Ascending aorta (tissue), 2 donors: ENCODE measurements at regions not wholly inside any gene's neighbourhood (a gene's known extent, or its start where the extent isn't known, plus 50 kb on each side); places are given as distances from the start of the nearest gene placed in this dataset.

ENCODE experiments used
- DNase-seq, 2 donors: peaks; one replicate each; pipeline ENCODE4 v3.0.0-alpha.2; 2019; ENCODE audit warnings: low spot score in 2 of 2
- H3K27ac ChIP-seq, 2 donors: fragments of 200-600 bp; sonication (generic); one replicate each; pipeline ENCODE4 v1.5.1; 2016 to 2017; ENCODE audit warnings: mild to moderate bottlenecking in 1 of 2
- H3K27me3 ChIP-seq: fragments of 200-600 bp; sonication (generic); one replicate; pipeline ENCODE4 v1.5.1; 2017
- H3K36me3 ChIP-seq, 2 donors: fragments of 200-600 bp; sonication (generic); one replicate each; pipeline ENCODE4 v1.5.1; 2016
- H3K4me1 ChIP-seq, 2 donors: fragments of 200-600 bp; sonication (generic); one replicate each; pipeline ENCODE4 v1.5.1; 2016 to 2017; ENCODE audit warnings: mild to moderate bottlenecking in 1 of 2
- H3K4me3 ChIP-seq, 2 donors: fragments of 200-600 bp; sonication (generic); one replicate each; pipeline ENCODE4 v1.5.1; 2016 to 2017; ENCODE audit warnings: mild to moderate bottlenecking in 1 of 2
- H3K9me3 ChIP-seq, 2 donors: fragments of 200-600 bp; sonication (generic); one replicate each; pipeline ENCODE4 v1.5.1; 2016
- CTCF ChIP-seq, 3 experiments: fragments of 200-600 bp in 2 of 3; fragments of 450-650 bp in 1 of 3; sonication (generic) in 2 of 3; IDR thresholded peaks; one replicate each; pipeline ENCODE4 v1.5.1; 2016 to 2019; ENCODE audit warnings: antibody characterized with exemption in 3 of 3, mild to moderate bottlenecking in 1 of 3, moderate library complexity in 1 of 3
- intact Hi-C: fragments of 100-400 bp; cut with DNase I; formaldehyde crosslinking; loops from one replicate; pipeline ENCODE4 v1.15.1; 2023

- Histone ChIP-seq H3K27ac (no peak overlapping the region), H3K4me1 (no peaks in the 10 kb centered on the region), H3K36me3 (no peaks in the 10 kb centered on the region), H3K27me3 (no peaks in the 10 kb centered on the region), H3K4me3 (no peak overlapping the region), H3K9me3 (no peaks in the 10 kb centered on the region)
- TF ChIP-seq CTCF (IDR thresholded peaks at IDR 0.05): no peak
- intact Hi-C loops: no loop called here
- no peak for DNase-seq
Measured at GRCh38 chr13:82370316-82370715, 1512.0 kb downstream of the SLITRK1 start.

- H3K36me3 ChIP-seq: no peaks in the 10 kb centered on the region
- H3K27ac ChIP-seq: no peak overlapping the region
- no peaks in the 10 kb centered on the region for H3K4me1 ChIP-seq
- DNase-seq: no peak
- H3K4me3 ChIP-seq: no peak overlapping the region
- intact Hi-C loops: no loop called here
- TF ChIP-seq CTCF (IDR thresholded peaks at IDR 0.05): no peak
- H3K9me3 ChIP-seq: no peaks in the 10 kb centered on the region
- no peaks in the 10 kb centered on the region for H3K27me3 ChIP-seq
Measured at GRCh38 chr13:82364525-82364924, 1517.7 kb downstream of the SLITRK1 start.

- no peaks in the 10 kb centered on the region for H3K4me1 ChIP-seq
- H3K9me3 ChIP-seq: no peaks in the 10 kb centered on the region
- TF ChIP-seq CTCF (IDR thresholded peaks at IDR 0.05): no peak
- H3K27ac ChIP-seq: no peak overlapping the region
- DNase-seq: no peak
- intact Hi-C loops: no loop called here
- no peak overlapping the region for H3K4me3 ChIP-seq
- no peaks in the 10 kb centered on the region for H3K36me3 ChIP-seq
- no peaks in the 10 kb centered on the region for H3K27me3 ChIP-seq
Measured at GRCh38 chr13:82358284-82358683, 1524.0 kb downstream of the SLITRK1 start.

GRCh38 chr13:82356667-82357410 lies 1525.4 kb downstream of the SLITRK1 start:
- no peak for TF ChIP-seq CTCF (IDR thresholded peaks at IDR 0.05)
- no peaks in the 10 kb centered on the region for H3K36me3 ChIP-seq
- no peak overlapping the region for H3K4me3 ChIP-seq
- DNase-seq: no peak
- intact Hi-C loops: no loop called here
- no peaks in the 10 kb centered on the region for H3K27me3 ChIP-seq
- no peak overlapping the region for H3K27ac ChIP-seq
- H3K9me3 ChIP-seq: no peaks in the 10 kb centered on the region
- no peaks in the 10 kb centered on the region for H3K4me1 ChIP-seq

GRCh38 chr13:82344867-82345266 lies 1537.4 kb downstream of the SLITRK1 start:
- no peaks in the 10 kb centered on the region for H3K9me3 ChIP-seq
- no peak for TF ChIP-seq CTCF (IDR thresholded peaks at IDR 0.05)
- intact Hi-C loops: no loop called here
- no peak for DNase-seq
- H3K36me3 ChIP-seq: no peaks in the 10 kb centered on the region
- H3K4me3 ChIP-seq: no peak overlapping the region
- H3K4me1 ChIP-seq: no peaks in the 10 kb centered on the region
- H3K27ac ChIP-seq: no peak overlapping the region
- H3K27me3 ChIP-seq: no peaks in the 10 kb centered on the region

- Histone ChIP-seq H3K27ac (no peak overlapping the region), H3K4me1 (no peaks in the 10 kb centered on the region), H3K4me3 (no peak overlapping the region), H3K27me3 (no peaks in the 10 kb centered on the region), H3K9me3 (no peaks in the 10 kb centered on the region), H3K36me3 (no peaks in the 10 kb centered on the region)
- no peak for TF ChIP-seq CTCF (IDR thresholded peaks at IDR 0.05)
- intact Hi-C loops: no loop called here
- no peak for DNase-seq
Measured at GRCh38 chr13:82341116-82341515, 1541.2 kb downstream of the SLITRK1 start.
